ENCODE measurements at regions not wholly inside any gene's neighbourhood (a gene's known extent, or its start where the extent isn't known, plus 50 kb on each side); places are given as distances from the start of the nearest gene placed in this dataset.

- no peaks in the 10 kb centered on the region for H3K36me3 ChIP-seq (ENCODE audit: control insufficient read depth in 2 of 2, insufficient read depth in 2 of 2, low read length in 2 of 2)
- H3K9me3 ChIP-seq (ENCODE audit: control insufficient read depth in 2 of 2, low read length in 2 of 2), result peaks cover 3 to 5% of the 10 kb centered on the region in 2 donors
- no peak overlapping the region for H3K4me3 ChIP-seq (ENCODE audit: low read length in 2 of 2)
- no peaks in the 10 kb centered on the region for H3K4me1 ChIP-seq (ENCODE audit: control insufficient read depth, insufficient read depth, low read length)
- H3K9ac ChIP-seq (ENCODE audit: low read length in 2 of 2), result no peak overlapping the region
- peaks cover 0 to 4% of the 10 kb centered on the region in 2 donors for H3K27me3 ChIP-seq (ENCODE audit: control insufficient read depth in 1 of 2, insufficient read depth in 2 of 2, low read length in 2 of 2)
- H3K27ac ChIP-seq (ENCODE audit: low read length), result no peak overlapping the region
Measured at GRCh38 chr14:101025131-101025530, 121.6 kb upstream of the RTL1 start.

- Histone ChIP-seq H3K4me3 (ENCODE audit: low read length in 2 of 2) (no peak overlapping the region), H3K36me3 (ENCODE audit: control insufficient read depth in 2 of 2, insufficient read depth in 2 of 2, low read length in 2 of 2) (no peaks in the 10 kb centered on the region), H3K27me3 (ENCODE audit: control insufficient read depth in 1 of 2, insufficient read depth in 2 of 2, low read length in 2 of 2) (peaks cover 0 to 4% of the 10 kb centered on the region in 2 donors), H3K4me1 (ENCODE audit: control insufficient read depth, insufficient read depth, low read length) (no peaks in the 10 kb centered on the region), H3K9me3 (ENCODE audit: control insufficient read depth in 2 of 2, low read length in 2 of 2) (peaks cover 3 to 5% of the 10 kb centered on the region in 2 donors), H3K9ac (ENCODE audit: low read length in 2 of 2) (no peak overlapping the region), H3K27ac (ENCODE audit: low read length) (no peak overlapping the region)
Measured at GRCh38 chr14:101025696-101026095, 122.2 kb upstream of the RTL1 start.

GRCh38 chr14:101026341-101026740 is 122.8 kb upstream of the RTL1 start:
- H3K36me3 ChIP-seq (ENCODE audit: control insufficient read depth in 2 of 2, insufficient read depth in 2 of 2, low read length in 2 of 2), result no peaks in the 10 kb centered on the region
- peaks cover 3 to 5% of the 10 kb centered on the region in 2 donors for H3K9me3 ChIP-seq (ENCODE audit: control insufficient read depth in 2 of 2, low read length in 2 of 2)
- no peak overlapping the region for H3K27ac ChIP-seq (ENCODE audit: low read length)
- no peak overlapping the region for H3K4me3 ChIP-seq (ENCODE audit: low read length in 2 of 2)
- H3K4me1 ChIP-seq (ENCODE audit: control insufficient read depth, insufficient read depth, low read length), result no peaks in the 10 kb centered on the region
- peaks cover 0 to 4% of the 10 kb centered on the region in 2 donors for H3K27me3 ChIP-seq (ENCODE audit: control insufficient read depth in 1 of 2, insufficient read depth in 2 of 2, low read length in 2 of 2)
- H3K9ac ChIP-seq (ENCODE audit: low read length in 2 of 2), result no peak overlapping the region

- Histone ChIP-seq H3K36me3 (ENCODE audit: control insufficient read depth in 2 of 2, insufficient read depth in 2 of 2, low read length in 2 of 2) (no peaks in the 10 kb centered on the region), H3K4me3 (ENCODE audit: low read length in 2 of 2) (no peak overlapping the region), H3K27ac (ENCODE audit: low read length) (no peak overlapping the region), H3K9ac (ENCODE audit: low read length in 2 of 2) (no peak overlapping the region), H3K4me1 (ENCODE audit: control insufficient read depth, insufficient read depth, low read length) (no peaks in the 10 kb centered on the region), H3K27me3 (ENCODE audit: control insufficient read depth in 1 of 2, insufficient read depth in 2 of 2, low read length in 2 of 2) (peaks cover 0 to 4% of the 10 kb centered on the region in 2 donors), H3K9me3 (ENCODE audit: control insufficient read depth in 2 of 2, low read length in 2 of 2) (peaks cover 3 to 5% of the 10 kb centered on the region in 2 donors)
Measured at GRCh38 chr14:101027291-101027690, 123.8 kb upstream of the RTL1 start.

GRCh38 chr14:101027966-101028365 is 124.4 kb upstream of the RTL1 start:
- no peaks in the 10 kb centered on the region for H3K36me3 ChIP-seq (ENCODE audit: control insufficient read depth in 2 of 2, insufficient read depth in 2 of 2, low read length in 2 of 2)
- no peak overlapping the region for H3K27ac ChIP-seq (ENCODE audit: low read length)
- peaks cover 0 to 4% of the 10 kb centered on the region in 2 donors for H3K27me3 ChIP-seq (ENCODE audit: control insufficient read depth in 1 of 2, insufficient read depth in 2 of 2, low read length in 2 of 2)
- H3K4me3 ChIP-seq (ENCODE audit: low read length in 2 of 2), result no peak overlapping the region
- peaks cover 3 to 5% of the 10 kb centered on the region in 2 donors for H3K9me3 ChIP-seq (ENCODE audit: control insufficient read depth in 2 of 2, low read length in 2 of 2)
- no peak overlapping the region for H3K9ac ChIP-seq (ENCODE audit: low read length in 2 of 2)
- H3K4me1 ChIP-seq (ENCODE audit: control insufficient read depth, insufficient read depth, low read length), result no peaks in the 10 kb centered on the region

GRCh38 chr14:101028971-101029667 is 125.6 kb upstream of the RTL1 start:
- no peak overlapping the region for H3K27ac ChIP-seq (ENCODE audit: low read length)
- no peak overlapping the region for H3K9ac ChIP-seq (ENCODE audit: low read length in 2 of 2)
- no peak overlapping the region for H3K4me3 ChIP-seq (ENCODE audit: low read length in 2 of 2)
- no peaks in the 10 kb centered on the region for H3K4me1 ChIP-seq (ENCODE audit: control insufficient read depth, insufficient read depth, low read length)
- no peaks in the 10 kb centered on the region for H3K36me3 ChIP-seq (ENCODE audit: control insufficient read depth in 2 of 2, insufficient read depth in 2 of 2, low read length in 2 of 2)
- peaks cover 0 to 3% of the 10 kb centered on the region in 2 donors for H3K27me3 ChIP-seq (ENCODE audit: control insufficient read depth in 1 of 2, insufficient read depth in 2 of 2, low read length in 2 of 2)
- peaks cover 3 to 4% of the 10 kb centered on the region in 2 donors for H3K9me3 ChIP-seq (ENCODE audit: control insufficient read depth in 2 of 2, low read length in 2 of 2)

GRCh38 chr14:101029668-101030290 is 126.3 kb upstream of the RTL1 start:
- no peaks in the 10 kb centered on the region for H3K27me3 ChIP-seq (ENCODE audit: control insufficient read depth in 1 of 2, insufficient read depth in 2 of 2, low read length in 2 of 2)
- no peaks in the 10 kb centered on the region for H3K36me3 ChIP-seq (ENCODE audit: control insufficient read depth in 2 of 2, insufficient read depth in 2 of 2, low read length in 2 of 2)
- H3K4me3 ChIP-seq (ENCODE audit: low read length in 2 of 2), result no peak overlapping the region
- no peak overlapping the region for H3K9ac ChIP-seq (ENCODE audit: low read length in 2 of 2)
- H3K27ac ChIP-seq (ENCODE audit: low read length), result no peak overlapping the region
- H3K4me1 ChIP-seq (ENCODE audit: control insufficient read depth, insufficient read depth, low read length), result no peaks in the 10 kb centered on the region
- H3K9me3 ChIP-seq (ENCODE audit: control insufficient read depth in 2 of 2, low read length in 2 of 2), result peaks cover 0 to 3% of the 10 kb centered on the region in 2 donors

- Histone ChIP-seq H3K36me3 (ENCODE audit: control insufficient read depth in 2 of 2, insufficient read depth in 2 of 2, low read length in 2 of 2) (no peaks in the 10 kb centered on the region), H3K4me3 (ENCODE audit: low read length in 2 of 2) (no peak overlapping the region), H3K27me3 (ENCODE audit: control insufficient read depth in 1 of 2, insufficient read depth in 2 of 2, low read length in 2 of 2) (no peaks in the 10 kb centered on the region), H3K9ac (ENCODE audit: low read length in 2 of 2) (no peak overlapping the region), H3K4me1 (ENCODE audit: control insufficient read depth, insufficient read depth, low read length) (no peaks in the 10 kb centered on the region), H3K9me3 (ENCODE audit: control insufficient read depth in 2 of 2, low read length in 2 of 2) (no peaks in the 10 kb centered on the region), H3K27ac (ENCODE audit: low read length) (no peak overlapping the region)
Measured at GRCh38 chr14:101030586-101030985, 127.1 kb upstream of the RTL1 start.

- Histone ChIP-seq H3K9ac (ENCODE audit: low read length in 2 of 2) (no peak overlapping the region), H3K27ac (ENCODE audit: low read length) (no peak overlapping the region), H3K4me3 (ENCODE audit: low read length in 2 of 2) (no peak overlapping the region), H3K4me1 (ENCODE audit: control insufficient read depth, insufficient read depth, low read length) (no peaks in the 10 kb centered on the region), H3K9me3 (ENCODE audit: control insufficient read depth in 2 of 2, low read length in 2 of 2) (no peaks in the 10 kb centered on the region), H3K27me3 (ENCODE audit: control insufficient read depth in 1 of 2, insufficient read depth in 2 of 2, low read length in 2 of 2) (no peaks in the 10 kb centered on the region), H3K36me3 (ENCODE audit: control insufficient read depth in 2 of 2, insufficient read depth in 2 of 2, low read length in 2 of 2) (no peaks in the 10 kb centered on the region)
Measured at GRCh38 chr14:101031186-101031585, 127.7 kb upstream of the RTL1 start.

GRCh38 chr14:101031721-101032120 is 128.2 kb upstream of the RTL1 start:
- no peaks in the 10 kb centered on the region for H3K4me1 ChIP-seq (ENCODE audit: control insufficient read depth, insufficient read depth, low read length)
- no peaks in the 10 kb centered on the region for H3K36me3 ChIP-seq (ENCODE audit: control insufficient read depth in 2 of 2, insufficient read depth in 2 of 2, low read length in 2 of 2)
- no peaks in the 10 kb centered on the region for H3K9me3 ChIP-seq (ENCODE audit: control insufficient read depth in 2 of 2, low read length in 2 of 2)
- H3K27me3 ChIP-seq (ENCODE audit: control insufficient read depth in 1 of 2, insufficient read depth in 2 of 2, low read length in 2 of 2), result no peaks in the 10 kb centered on the region
- H3K27ac ChIP-seq (ENCODE audit: low read length), result no peak overlapping the region
- no peak overlapping the region for H3K4me3 ChIP-seq (ENCODE audit: low read length in 2 of 2)
- H3K9ac ChIP-seq (ENCODE audit: low read length in 2 of 2), result no peak overlapping the region

- H3K27ac ChIP-seq (ENCODE audit: low read length), result no peak overlapping the region
- H3K9ac ChIP-seq (ENCODE audit: low read length in 2 of 2), result no peak overlapping the region
- no peak overlapping the region for H3K4me3 ChIP-seq (ENCODE audit: low read length in 2 of 2)
- no peaks in the 10 kb centered on the region for H3K27me3 ChIP-seq (ENCODE audit: control insufficient read depth in 1 of 2, insufficient read depth in 2 of 2, low read length in 2 of 2)
- H3K4me1 ChIP-seq (ENCODE audit: control insufficient read depth, insufficient read depth, low read length), result no peaks in the 10 kb centered on the region
- H3K9me3 ChIP-seq (ENCODE audit: control insufficient read depth in 2 of 2, low read length in 2 of 2), result no peaks in the 10 kb centered on the region
- H3K36me3 ChIP-seq (ENCODE audit: control insufficient read depth in 2 of 2, insufficient read depth in 2 of 2, low read length in 2 of 2), result no peaks in the 10 kb centered on the region
Measured at GRCh38 chr14:101032433-101032832, 128.9 kb upstream of the RTL1 start.

Measured in stomach smooth muscle (tissue), 2 donors.